NCI-H2171 treated with DMSO at 0.1 percent for 48 hours (cell line): ENCODE measurements at regions not wholly inside any gene's neighbourhood (a gene's known extent, or its start where the extent isn't known, plus 50 kb on each side); places are given as distances from the start of the nearest gene placed in this dataset.
"Not testable (repeated sequence)": the region's sequence is repeated elsewhere in the genome, so short reads cannot be mapped to it uniquely, and the experiment has no call there.

Experiments
- DNase-seq: peaks from one replicate; lab custom pipeline; 2025; lab: John Stamatoyannopoulos, UW

- DNase-seq, result no peak
These were observed 96.5 kb downstream of the ING1 start for GRCh38 chr13:110809871-110810486.

GRCh38 chr13:110811008-110811720, 97.7 kb downstream of the ING1 start:
- no peak for DNase-seq

- no peak for DNase-seq
These were observed 98.2 kb downstream of the ING1 start for GRCh38 chr13:110811771-110812120.

- no peak for DNase-seq
These were observed 98.8 kb downstream of the ING1 start for GRCh38 chr13:110812121-110812868.

- DNase-seq, result no peak
These were observed 99.6 kb downstream of the ING1 start for GRCh38 chr13:110812869-110813645.

GRCh38 chr13:110813646-110814624, 100.4 kb downstream of the ING1 start:
- DNase-seq, result no peak

DNA sequence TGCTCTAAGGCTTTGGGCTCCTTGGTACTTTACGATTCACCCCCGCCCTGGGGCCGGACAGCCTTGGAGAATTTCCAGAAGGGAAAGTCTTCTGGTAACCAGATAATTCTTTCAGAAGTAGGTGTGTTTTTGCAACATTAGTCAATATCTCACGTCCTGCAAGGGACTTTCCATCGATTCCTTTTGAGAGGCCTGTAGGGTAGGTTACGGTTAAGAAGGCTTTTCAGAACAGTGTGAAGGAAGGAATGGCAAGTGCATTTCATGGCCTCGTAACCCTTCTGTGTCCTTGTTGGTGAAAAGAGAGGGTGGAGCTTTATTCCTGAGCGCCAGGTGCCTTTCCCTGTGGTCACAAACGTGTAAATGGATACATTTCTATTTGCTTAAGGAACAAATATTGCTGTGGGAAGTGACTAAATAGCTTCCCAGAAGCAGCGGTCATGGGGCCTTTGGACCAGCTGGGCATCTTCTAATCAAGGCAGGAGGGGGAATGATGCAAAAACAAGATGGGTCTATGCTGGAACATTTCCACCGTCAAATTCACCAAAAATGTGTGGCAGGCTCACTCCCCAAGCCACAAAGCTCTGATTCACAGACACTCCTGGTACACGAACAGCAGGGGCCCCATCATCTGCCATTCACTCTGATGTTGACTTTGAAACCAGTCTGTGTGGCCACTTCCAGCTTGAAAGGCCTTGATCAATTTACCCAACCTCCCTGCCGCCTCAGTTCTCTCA, 99.2 kb downstream of the ANKRD10 start:
- DNase-seq, result no peak

- no peak for DNase-seq
These were observed 98.4 kb downstream of the ANKRD10 start for GRCh38 chr13:110816500-110816899.

DNA sequence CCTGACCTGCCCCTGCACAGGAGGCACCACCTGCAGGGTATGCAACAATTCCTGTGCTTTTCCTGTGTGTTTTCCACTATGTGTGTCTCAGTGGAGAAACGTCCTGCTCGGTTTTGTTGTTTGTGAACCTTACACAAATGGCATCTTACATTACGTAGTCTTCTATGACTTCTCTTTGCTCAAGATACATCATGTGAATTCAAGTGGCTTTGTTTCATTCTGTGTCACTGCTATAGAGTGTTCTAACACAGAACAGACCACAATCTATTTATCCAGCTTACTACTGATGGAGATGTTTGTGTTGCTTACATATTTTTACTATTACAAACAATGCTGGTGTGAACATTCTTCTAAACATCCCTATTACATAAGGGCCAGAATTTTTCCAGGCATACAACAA, 97.7 kb downstream of the ANKRD10 start:
- no peak for DNase-seq

GRCh38 chr13:110818747-110819146, 96.1 kb downstream of the ANKRD10 start:
- DNase-seq, result no peak

GRCh38 chr13:110819203-110820014, 95.5 kb downstream of the ANKRD10 start:
- DNase-seq, result peak; percentile 3

DNA sequence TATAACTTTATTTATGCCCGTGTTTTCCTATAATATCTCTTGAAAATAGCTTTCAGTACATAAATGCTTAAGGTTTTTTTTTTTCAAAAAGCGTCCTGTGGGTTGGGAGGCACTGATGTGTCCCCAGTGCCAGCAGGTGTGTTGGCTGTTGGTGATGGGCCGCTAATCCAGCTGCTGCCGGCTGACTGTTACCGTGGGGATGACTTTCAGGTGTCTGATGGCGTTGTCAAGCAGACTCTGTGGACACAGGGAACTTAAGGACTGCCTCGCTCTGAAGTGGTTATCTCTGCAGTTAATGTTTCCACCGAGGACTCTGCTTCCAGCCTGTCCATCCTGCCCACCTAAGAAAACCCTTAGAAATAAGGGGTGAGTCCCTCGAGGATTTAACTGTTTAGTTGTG, 94.5 kb downstream of the ANKRD10 start:
- DNase-seq, result no peak

GRCh38 chr13:110821837-110822668, 92.8 kb downstream of the ANKRD10 start:
- not testable (repeated sequence) for DNase-seq

- DNase-seq, result no peak
These were observed 92.3 kb downstream of the ANKRD10 start for GRCh38 chr13:110822669-110822945.

DNA sequence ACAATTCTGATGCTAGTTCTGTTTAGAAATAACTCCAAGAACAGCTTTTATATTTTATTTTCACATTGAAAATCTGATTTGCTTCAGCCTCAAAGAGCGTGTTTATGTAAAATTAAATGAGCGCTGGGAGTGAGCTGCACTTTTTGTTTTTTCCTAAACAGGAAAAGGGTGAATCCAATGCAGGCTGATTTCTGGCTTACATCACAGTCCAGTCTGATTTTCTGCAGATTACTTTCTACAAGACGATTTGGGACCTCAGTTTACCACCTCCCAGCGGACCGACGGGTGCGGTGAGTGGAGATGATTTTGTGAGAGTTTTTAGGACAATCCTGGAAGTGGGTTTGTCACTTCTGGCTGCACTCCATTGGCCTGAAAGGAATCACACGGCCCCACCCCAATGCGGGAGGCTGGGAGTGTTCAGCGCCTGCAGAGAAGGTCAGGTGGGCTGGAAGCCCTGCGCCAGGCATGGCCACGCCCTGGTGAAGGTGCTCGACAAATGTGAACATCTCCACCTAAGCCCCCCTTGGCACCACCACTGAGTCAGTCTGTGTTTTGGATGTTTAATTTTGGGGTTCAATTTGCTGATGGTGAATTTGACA, 90.1 kb downstream of the ANKRD10 start:
- no peak for DNase-seq

- DNase-seq, result no peak
These were observed 89.4 kb downstream of the ANKRD10 start for GRCh38 chr13:110825516-110825915.

DNA sequence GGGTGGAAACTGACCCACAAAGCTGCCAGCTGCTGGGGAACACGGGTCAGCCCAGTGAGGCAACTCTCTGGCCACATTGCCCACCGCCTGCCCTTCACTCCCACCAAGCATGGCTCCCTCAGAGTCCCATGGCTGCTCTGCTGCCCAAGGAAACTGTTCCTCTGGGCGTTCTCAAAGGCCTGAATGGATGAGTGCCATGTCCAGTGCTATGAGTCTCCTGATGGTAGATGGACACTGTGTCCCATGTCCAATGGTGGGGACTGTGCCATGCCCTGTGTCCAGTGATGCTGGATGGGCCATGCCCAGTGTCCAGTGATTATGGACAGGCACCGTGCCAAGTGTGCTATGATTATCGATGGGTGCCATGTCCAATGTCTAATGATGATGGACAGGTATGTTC, 88.8 kb downstream of the ANKRD10 start:
- DNase-seq, result no peak

DNA sequence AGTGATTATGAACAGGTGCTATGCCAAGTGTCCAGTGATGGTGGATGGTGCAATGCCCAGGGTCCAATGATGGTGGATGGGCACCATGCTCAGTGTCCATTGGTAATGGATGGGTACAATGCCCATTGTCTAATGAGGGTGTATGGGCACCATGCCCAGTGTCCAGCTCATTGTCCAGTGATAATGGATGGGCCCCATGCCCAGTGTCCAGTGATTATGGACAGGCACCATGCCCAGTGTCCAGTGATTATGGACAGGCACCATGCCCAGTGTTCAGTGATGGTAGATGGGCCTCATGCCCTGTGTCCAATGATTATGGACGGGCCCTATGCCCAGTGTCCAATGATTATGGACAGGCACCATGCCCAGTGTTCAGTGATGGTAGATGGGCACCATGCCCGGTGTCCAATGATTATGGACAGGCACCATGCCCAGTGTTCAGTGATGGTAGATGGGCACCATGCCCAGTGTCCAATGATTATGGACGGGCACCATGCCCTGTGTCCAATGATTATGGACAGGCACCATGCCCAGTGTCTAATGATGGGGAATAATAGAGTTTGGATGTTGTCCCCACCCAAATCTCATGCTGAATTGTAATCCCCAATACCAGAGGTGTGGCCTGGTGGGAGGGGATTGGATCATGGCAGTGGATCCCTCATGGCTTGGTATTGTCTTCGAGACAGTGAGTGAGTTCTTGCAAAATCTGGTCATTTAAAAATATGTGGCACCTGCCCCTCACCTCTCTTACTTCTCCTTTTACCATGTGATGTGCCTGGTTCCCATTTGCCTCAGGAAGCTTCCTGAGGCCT, 87.8 kb downstream of the ANKRD10 start:
- no peak for DNase-seq
